ENCODE measurements at regions not wholly inside any gene's neighbourhood (a gene's known extent, or its start where the extent isn't known, plus 50 kb on each side); places are given as distances from the start of the nearest gene placed in this dataset.

- no peaks in the 10 kb centered on the region for H3K27me3 ChIP-seq (ENCODE audit: control insufficient read depth in 1 of 2, insufficient read depth in 2 of 2, low read length in 2 of 2)
- peak; percentile 65 for ATAC-seq (ENCODE audit: poor library complexity)
- CTCF ChIA-PET, result interaction anchor here (0.7 kb wide), 1 partner anchor 9 kb away, joined by 3 read pairs; no protein-coding TSS in a partner anchor
- Mint-ChIP-seq H3K27me3 (peaks cover 5% of the 10 kb centered on the region), H3K27ac (no peak overlapping the region), H3K4me1 (ENCODE audit: low read depth) (no peaks in the 10 kb centered on the region), H3K9me3 (no peaks in the 10 kb centered on the region), H3K36me3 (ENCODE audit: low read depth) (no peaks in the 10 kb centered on the region), H3K4me3 (no peak overlapping the region)
- peak; percentile 27 to 80 (median 44) for DNase-seq
- H3K4me3 ChIP-seq (ENCODE audit: low read length), result no peak overlapping the region
- TF ChIP-seq CTCF (IDR thresholded peaks at IDR 0.05), result peak; percentile 69
- H3K9me3 ChIP-seq (ENCODE audit: control insufficient read depth in 1 of 2, insufficient read depth in 1 of 2, low read length in 2 of 2), result no peaks in the 10 kb centered on the region
- no peaks in the 10 kb centered on the region for H3K36me3 ChIP-seq (ENCODE audit: insufficient read depth, low read length)
- POLR2A ChIA-PET, result no interaction called here
- no peaks in the 10 kb centered on the region for H3K4me1 ChIP-seq (ENCODE audit: insufficient read depth, low read length)
- H3K27ac ChIP-seq (ENCODE audit: low read depth in 1 of 2, low read length in 2 of 2), result no peak overlapping the region
- intact Hi-C loops (cut with DNase I, micrococcal nuclease), result loop anchor here in 1 of 2 experiments (5.0 kb wide), 2 partner anchors 535 to 1590 kb away; no protein-coding TSS in a partner anchor
Measured at GRCh38 chr18:45212181-45213039, 402.9 kb upstream of the SLC14A2 start.

GRCh38 chr18:45213040-45213333 lies 402.3 kb upstream of the SLC14A2 start:
- POLR2A ChIA-PET, result no interaction called here
- CTCF ChIA-PET, result interaction anchor here (0.7 kb wide), 1 partner anchor 10 kb away, joined by 3 read pairs; no protein-coding TSS in a partner anchor
- no peak for ATAC-seq (ENCODE audit: poor library complexity)
- H3K4me1 Mint-ChIP-seq (ENCODE audit: low read depth), result no peaks in the 10 kb centered on the region
- Histone ChIP-seq H3K4me1 (ENCODE audit: insufficient read depth, low read length) (no peaks in the 10 kb centered on the region), H3K4me3 (ENCODE audit: low read length) (no peak overlapping the region), H3K27me3 (ENCODE audit: control insufficient read depth in 1 of 2, insufficient read depth in 2 of 2, low read length in 2 of 2) (no peaks in the 10 kb centered on the region), H3K36me3 (ENCODE audit: insufficient read depth, low read length) (no peaks in the 10 kb centered on the region), H3K9me3 (ENCODE audit: control insufficient read depth in 1 of 2, insufficient read depth in 1 of 2, low read length in 2 of 2) (no peaks in the 10 kb centered on the region), H3K27ac (ENCODE audit: low read depth in 1 of 2, low read length in 2 of 2) (no peak overlapping the region)
- no peak for DNase-seq
- H3K36me3 Mint-ChIP-seq (ENCODE audit: low read depth), result no peaks in the 10 kb centered on the region
- peaks cover 5% of the 10 kb centered on the region for H3K27me3 Mint-ChIP-seq
- TF ChIP-seq CTCF (IDR thresholded peaks at IDR 0.05), result no peak
- intact Hi-C loops (cut with DNase I, micrococcal nuclease), result loop anchor here in 1 of 2 experiments (5.0 kb wide), 2 partner anchors 536 to 1591 kb away; no protein-coding TSS in a partner anchor
- H3K27ac Mint-ChIP-seq, result no peak overlapping the region
- no peaks in the 10 kb centered on the region for H3K9me3 Mint-ChIP-seq
- H3K4me3 Mint-ChIP-seq, result no peak overlapping the region

- DNase-seq (no peak), ATAC-seq (ENCODE audit: poor library complexity) (no peak)
- no peaks in the 10 kb centered on the region for H3K4me1 Mint-ChIP-seq (ENCODE audit: low read depth)
- intact Hi-C loops (cut with DNase I, micrococcal nuclease), result no loop called here
- ChIA-PET POLR2A (no interaction called here), CTCF (no interaction called here)
- peaks cover 6% of the 10 kb centered on the region for H3K27me3 Mint-ChIP-seq
- H3K27me3 ChIP-seq (ENCODE audit: control insufficient read depth in 1 of 2, insufficient read depth in 2 of 2, low read length in 2 of 2), result peaks cover 0 to 2% of the 10 kb centered on the region in 2 experiments
- H3K27ac ChIP-seq (ENCODE audit: low read depth in 1 of 2, low read length in 2 of 2), result no peak overlapping the region
- no peak overlapping the region for H3K4me3 ChIP-seq (ENCODE audit: low read length)
- no peaks in the 10 kb centered on the region for H3K4me1 ChIP-seq (ENCODE audit: insufficient read depth, low read length)
- no peaks in the 10 kb centered on the region for H3K9me3 Mint-ChIP-seq
- H3K27ac Mint-ChIP-seq, result no peak overlapping the region
- no peaks in the 10 kb centered on the region for H3K36me3 Mint-ChIP-seq (ENCODE audit: low read depth)
- no peaks in the 10 kb centered on the region for H3K36me3 ChIP-seq (ENCODE audit: insufficient read depth, low read length)
- H3K9me3 ChIP-seq (ENCODE audit: control insufficient read depth in 1 of 2, insufficient read depth in 1 of 2, low read length in 2 of 2), result no peaks in the 10 kb centered on the region
- H3K4me3 Mint-ChIP-seq, result no peak overlapping the region
- TF ChIP-seq CTCF (IDR thresholded peaks at IDR 0.05), result no peak
Measured at GRCh38 chr18:45218436-45218835, 396.8 kb upstream of the SLC14A2 start.
